ENCODE measurements at regions not wholly inside any gene's neighbourhood (a gene's known extent, or its start where the extent isn't known, plus 50 kb on each side); places are given as distances from the start of the nearest gene placed in this dataset.
A peak's percentile ranks its signal among the peaks of the same experiment; 100 is the strongest.

GRCh38 chrX:95996294-95996693 is 688.3 kb upstream of the DIAPH2 start:
- no peak overlapping the region for H3K27ac ChIP-seq
- FAIRE-seq: no peak
- ChIA-PET POLR2A (no interaction called here), CTCF (no interaction called here)
- DNase-seq (ENCODE audit: low read depth in 1 of 2, low spot score in 1 of 2): no peak
- no peak for ATAC-seq
- WGBS (ENCODE audit: missing lambda C conversion rate): 0% methylated on average over 1 of the region's 1 CpG
- TF ChIP-seq NR3C1 (IDR thresholded peaks at IDR 0.05) (no peak), NPAS2 (CRISPR knock-in tag; IDR thresholded peaks at IDR 0.05; ENCODE audit: borderline replicate concordance) (no peak), MAFK (IDR thresholded peaks at IDR 0.05; ENCODE audit: partially characterized antibody) (peak; percentile 86)
- H3K4me3 ChIP-seq: no peak overlapping the region
- no peaks in the 10 kb centered on the region for H3K4me1 ChIP-seq
- H3K9me3 ChIP-seq: no peaks in the 10 kb centered on the region
- no peak overlapping the region for H3K4me2 ChIP-seq

GRCh38 chrX:96002431-96002830 is 682.2 kb upstream of the DIAPH2 start:
- Histone ChIP-seq H3K4me2 (no peak overlapping the region), H3K4me1 (no peaks in the 10 kb centered on the region), H3K27ac (no peak overlapping the region), H3K4me3 (no peak overlapping the region), H3K9me3 (no peaks in the 10 kb centered on the region)
- CTCF ChIA-PET: no interaction called here
- POLR2A ChIA-PET: no interaction called here
- no peak for DNase-seq (ENCODE audit: low read depth in 1 of 2, low spot score in 1 of 2)
- no peak for ATAC-seq
- TF ChIP-seq EP300 (IDR thresholded peaks at IDR 0.05) (no peak), EHMT2 (IDR thresholded peaks at IDR 0.05; ENCODE audit: low read depth) (no peak), CEBPB (IDR thresholded peaks at IDR 0.05) (no peak), E2F6 (IDR thresholded peaks at IDR 0.05; ENCODE audit: borderline replicate concordance, low read depth) (no peak), ZC3H11A (IDR thresholded peaks at IDR 0.05) (no peak), CBX2 (IDR thresholded peaks at IDR 0.05; ENCODE audit: borderline replicate concordance, low read depth) (no peak), HOXA7 (CRISPR knock-in tag; IDR thresholded peaks at IDR 0.05) (no peak), NPAS2 (CRISPR knock-in tag; IDR thresholded peaks at IDR 0.05; ENCODE audit: borderline replicate concordance) (no peak), NR3C1 (IDR thresholded peaks at IDR 0.05) (no peak), HOXB13 (CRISPR knock-in tag; IDR thresholded peaks at IDR 0.05; ENCODE audit: low read depth) (no peak), JUNB (IDR thresholded peaks at IDR 0.05) (no peak), MAZ (IDR thresholded peaks at IDR 0.05; ENCODE audit: borderline replicate concordance, low read depth, low read length) (no peak), SMC3 (IDR thresholded peaks at IDR 0.05) (no peak), ESRRA (IDR thresholded peaks at IDR 0.05; ENCODE audit: borderline replicate concordance, low read length) (no peak), MYC (IDR thresholded peaks at IDR 0.05; ENCODE audit: borderline replicate concordance, low read length) (no peak), MAX (IDR thresholded peaks at IDR 0.05) (no peak), MAFK (IDR thresholded peaks at IDR 0.05; ENCODE audit: partially characterized antibody) (no peak), CBX8 (IDR thresholded peaks at IDR 0.05) (no peak)
- 5% methylated on average over 5 of the region's 5 CpGs for WGBS (ENCODE audit: missing lambda C conversion rate)
- no peak for FAIRE-seq

GRCh38 chrX:96004386-96004785 is 680.3 kb upstream of the DIAPH2 start:
- ChIA-PET CTCF (no interaction called here), POLR2A (no interaction called here)
- DNase-seq (ENCODE audit: low read depth in 1 of 2, low spot score in 1 of 2): no peak
- Histone ChIP-seq H3K4me3 (no peak overlapping the region), H3K4me2 (no peak overlapping the region), H3K4me1 (no peaks in the 10 kb centered on the region), H3K9me3 (no peaks in the 10 kb centered on the region), H3K27ac (no peak overlapping the region)
- ATAC-seq: no peak
- no peak for FAIRE-seq
- WGBS (ENCODE audit: missing lambda C conversion rate): 16% methylated on average over 2 of the region's 2 CpGs
- no peak for TF ChIP-seq TFCP2L1 (CRISPR knock-in tag; IDR thresholded peaks at IDR 0.05)
- no peak for TF ChIP-seq BCL3 (IDR thresholded peaks at IDR 0.05)
- TF ChIP-seq ZFP36 (IDR thresholded peaks at IDR 0.05; ENCODE audit: borderline replicate concordance, partially characterized antibody): no peak
- no peak for TF ChIP-seq ELK1 (IDR thresholded peaks at IDR 0.05; ENCODE audit: low read depth, low read length)
- TF ChIP-seq POLR2AphosphoS2 (conservative IDR thresholded peaks at IDR 0.05; ENCODE audit: low read length): no peak
- no peak for TF ChIP-seq ZSCAN20 (CRISPR knock-in tag; IDR thresholded peaks at IDR 0.05)
- TF ChIP-seq PBX3 (IDR thresholded peaks at IDR 0.05): no peak
- TF ChIP-seq EP300 (IDR thresholded peaks at IDR 0.05): no peak
- no peak for TF ChIP-seq MAZ (IDR thresholded peaks at IDR 0.05; ENCODE audit: borderline replicate concordance, low read depth, low read length)
